ENCODE measurements at regions not wholly inside any gene's neighbourhood (a gene's known extent, or its start where the extent isn't known, plus 50 kb on each side); places are given as distances from the start of the nearest gene placed in this dataset.
"Not testable (repeated sequence)": the region's sequence is repeated elsewhere in the genome, so short reads cannot be mapped to it uniquely, and the experiment has no call there.

DNA sequence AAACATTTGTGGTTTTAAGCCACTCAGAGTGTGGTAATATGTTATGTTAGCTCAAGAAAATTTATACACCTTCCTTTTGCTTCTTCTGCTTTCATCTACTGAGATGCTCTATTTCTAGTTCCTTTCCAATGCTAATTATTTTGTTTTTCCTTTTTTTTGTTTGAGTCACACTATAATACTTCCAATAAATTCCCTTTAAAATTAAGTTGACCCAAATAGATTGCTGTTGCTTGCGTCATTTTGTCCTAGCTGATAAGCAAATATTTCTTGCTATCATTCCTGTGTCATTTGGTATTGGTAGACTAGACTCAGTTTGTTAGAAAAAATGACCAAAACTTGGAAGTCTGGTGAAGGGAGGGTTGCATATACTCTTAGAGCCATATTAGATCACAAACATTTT, 437.0 kb upstream of the CNTN6 start:
- DNase-seq (ENCODE audit: low spot score), result no peak

- DNase-seq (ENCODE audit: low spot score), result no peak
Observed at GRCh38 chr3:661356-661755, 431.5 kb upstream of the CNTN6 start.

DNA sequence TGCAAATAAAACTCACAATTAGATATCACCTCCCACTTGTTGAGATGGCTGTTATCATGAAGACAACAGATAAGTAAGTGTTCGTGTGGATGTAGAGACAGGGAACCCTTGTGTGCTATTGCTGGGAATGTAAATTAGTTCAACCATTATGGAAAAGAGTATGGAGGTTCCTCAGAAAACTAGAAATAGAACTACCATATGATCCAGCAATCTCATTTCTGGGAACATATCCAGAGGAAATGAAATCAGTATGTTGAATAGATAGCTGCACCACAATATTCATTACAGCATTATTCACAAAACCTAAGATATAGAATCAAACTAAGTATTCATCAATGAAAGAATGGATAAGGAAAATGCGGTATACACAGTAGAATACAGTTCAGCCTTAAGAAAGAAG, 418.7 kb upstream of the CNTN6 start:
- DNase-seq (ENCODE audit: low spot score), result no peak

DNA sequence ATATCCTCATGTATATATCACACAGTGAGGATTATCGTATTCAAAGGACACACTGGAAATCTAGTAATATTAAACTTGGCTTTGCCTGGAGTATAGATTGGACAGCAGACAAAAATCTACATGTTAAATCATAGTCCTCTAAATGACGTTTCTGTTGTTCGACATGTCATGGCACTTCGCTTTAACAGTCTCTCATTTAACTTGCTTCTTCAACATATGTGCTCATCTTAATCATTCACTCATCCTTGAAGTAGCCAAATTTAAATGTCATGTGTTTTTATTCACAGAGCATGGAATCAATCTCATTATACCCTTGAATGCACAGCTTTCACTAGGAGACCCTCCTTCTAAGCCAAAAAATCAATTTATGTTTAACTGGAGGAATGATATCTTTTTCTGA, 417.0 kb upstream of the CNTN6 start:
- no peak for DNase-seq (ENCODE audit: low spot score)

DNA sequence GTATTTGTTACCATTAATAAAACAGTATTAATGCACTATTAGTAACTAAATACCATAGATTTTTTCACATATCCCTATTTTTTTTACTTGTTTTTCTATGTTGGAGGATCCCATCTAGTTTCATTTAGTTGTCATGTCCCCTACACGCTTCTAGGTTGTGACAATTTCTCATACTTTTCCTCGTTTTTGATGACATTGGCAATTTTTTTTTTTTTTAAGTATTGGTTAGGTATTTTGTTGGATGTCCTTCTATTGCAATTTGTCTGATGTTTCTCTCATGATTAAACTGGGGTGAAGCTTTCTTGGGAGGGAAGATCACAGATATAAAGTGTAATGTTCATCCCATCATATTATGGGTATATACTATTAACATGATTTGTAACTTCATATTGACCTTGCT, 409.1 kb upstream of the CNTN6 start:
- no peak for DNase-seq (ENCODE audit: low spot score)

DNA sequence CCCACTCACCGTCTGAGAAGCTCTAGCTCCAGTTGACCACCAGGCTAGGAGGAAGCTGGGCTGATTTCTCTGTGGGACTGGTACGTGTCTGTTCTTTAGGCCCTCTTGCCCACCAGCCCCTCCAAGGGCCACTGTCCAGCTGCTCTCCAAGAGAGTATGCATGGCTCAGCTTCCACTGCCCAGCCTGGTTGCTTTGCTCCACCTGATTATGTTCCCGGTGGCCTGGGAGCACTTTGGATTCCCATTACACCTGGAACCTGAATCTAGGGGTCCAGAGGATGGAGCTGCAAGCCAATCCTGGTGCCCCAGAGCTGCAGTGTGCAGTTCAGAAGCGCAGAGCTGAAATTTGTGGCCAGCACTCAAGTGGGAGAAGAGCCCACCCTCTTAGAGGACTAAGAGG, 402.1 kb upstream of the CNTN6 start:
- DNase-seq (ENCODE audit: low spot score), result no peak

DNA sequence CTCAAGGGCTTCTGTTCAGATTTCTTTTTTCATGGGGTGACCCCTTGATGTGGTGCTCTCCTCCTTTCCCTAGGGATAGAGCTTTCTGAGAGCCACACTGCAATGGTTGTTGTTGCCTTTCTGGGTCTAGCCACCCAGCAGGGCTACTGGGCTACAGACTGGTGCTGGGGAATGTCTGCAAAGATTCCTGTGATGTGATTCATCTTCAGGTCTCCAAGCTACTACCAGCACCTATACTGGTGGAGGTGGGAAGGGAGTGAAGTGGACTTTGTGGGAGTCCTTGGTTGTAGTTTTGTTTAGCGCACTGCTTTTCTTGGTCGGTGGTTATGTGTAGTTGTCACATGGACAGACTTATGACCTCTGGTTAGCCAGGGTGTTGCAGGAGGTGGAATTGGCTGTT, 392.3 kb upstream of the CNTN6 start:
- no peak for DNase-seq (ENCODE audit: low spot score)

- DNase-seq (ENCODE audit: low spot score), result no peak
Observed at GRCh38 chr3:707041-707440, 385.8 kb upstream of the CNTN6 start.

- no peak for DNase-seq (ENCODE audit: low spot score)
Observed at GRCh38 chr3:713006-713621, 379.7 kb upstream of the CNTN6 start.

DNA sequence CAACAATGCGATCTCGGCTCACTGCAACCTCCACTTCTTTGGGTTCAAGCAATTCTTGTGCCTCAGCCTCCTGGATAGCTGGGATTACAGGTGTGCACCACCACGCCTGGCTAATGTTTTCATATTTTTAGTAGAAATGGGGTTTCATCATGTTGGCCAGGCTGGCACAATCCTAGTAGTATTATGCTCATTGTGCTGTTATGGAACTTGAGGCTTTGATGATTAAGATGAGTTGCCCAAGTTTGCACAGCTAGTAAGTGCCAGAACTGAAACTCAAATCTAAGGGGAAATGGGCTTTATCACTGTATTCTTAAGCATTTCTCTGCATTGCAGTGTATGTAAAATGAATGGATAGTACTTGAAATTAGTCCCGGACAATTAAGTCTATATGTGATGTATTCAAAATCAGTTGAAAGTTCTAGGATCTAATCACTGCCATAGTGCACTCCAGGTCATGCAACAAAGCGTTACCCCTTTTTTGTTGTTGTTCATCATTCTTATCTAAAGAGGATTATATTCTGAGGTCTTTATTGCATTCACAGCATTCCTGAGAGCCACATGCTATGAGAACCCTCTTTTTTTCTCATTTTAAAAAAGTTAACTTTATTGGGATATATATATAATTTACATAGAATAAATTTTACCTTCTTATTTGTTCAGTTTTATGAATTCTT, 378.7 kb upstream of the CNTN6 start:
- DNase-seq (ENCODE audit: low spot score), result no peak

GRCh38 chr3:721086-721485, 371.7 kb upstream of the CNTN6 start:
- DNase-seq (ENCODE audit: low spot score), result no peak

DNA sequence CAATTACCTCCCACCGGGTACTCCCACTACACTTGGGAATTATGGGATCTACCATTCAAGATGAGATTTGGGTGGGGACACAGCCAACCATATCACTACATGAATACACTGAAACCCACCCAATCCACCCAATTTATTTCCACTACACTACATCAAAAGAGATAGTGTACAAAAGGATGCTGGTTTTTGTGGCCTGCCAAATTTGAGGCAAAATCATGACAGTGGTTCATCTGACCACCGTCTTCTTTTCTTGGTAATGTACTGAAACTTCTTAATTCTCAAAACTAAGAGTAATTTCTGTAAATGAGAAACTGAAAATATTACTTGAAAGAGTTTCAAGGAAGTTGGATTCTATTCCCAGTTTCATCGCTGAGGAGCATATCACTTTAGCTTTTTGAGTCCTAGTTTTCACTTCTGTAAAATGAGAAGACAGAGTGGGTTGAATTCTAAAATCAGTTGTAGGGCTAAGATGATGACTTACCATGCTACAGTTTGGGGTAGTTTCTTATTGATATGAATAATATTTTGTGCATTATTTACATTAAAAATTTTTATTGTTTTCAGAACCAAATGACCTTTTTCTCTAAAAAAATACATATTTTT, 360.4 kb upstream of the CNTN6 start:
- DNase-seq (ENCODE audit: low spot score), result no peak

DNA sequence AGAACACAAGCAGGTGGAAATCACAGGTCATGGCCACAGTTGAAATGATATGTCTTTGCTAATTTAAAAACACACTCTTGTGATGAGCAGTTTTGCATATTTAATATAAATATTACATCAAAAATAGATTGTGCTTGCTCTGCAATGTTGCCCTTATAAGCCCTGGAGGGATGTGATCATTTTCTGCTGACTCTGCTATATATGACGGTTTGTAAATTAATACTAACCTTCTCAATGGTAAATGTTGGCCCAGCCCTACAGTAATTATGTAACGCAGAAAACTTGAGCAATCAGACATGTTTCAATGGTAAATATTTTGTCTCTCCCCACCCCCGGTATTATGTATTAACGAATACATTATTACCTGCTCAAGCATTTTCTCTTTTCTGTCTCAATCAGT, 359.5 kb upstream of the CNTN6 start:
- DNase-seq (ENCODE audit: low spot score), result no peak

DNA sequence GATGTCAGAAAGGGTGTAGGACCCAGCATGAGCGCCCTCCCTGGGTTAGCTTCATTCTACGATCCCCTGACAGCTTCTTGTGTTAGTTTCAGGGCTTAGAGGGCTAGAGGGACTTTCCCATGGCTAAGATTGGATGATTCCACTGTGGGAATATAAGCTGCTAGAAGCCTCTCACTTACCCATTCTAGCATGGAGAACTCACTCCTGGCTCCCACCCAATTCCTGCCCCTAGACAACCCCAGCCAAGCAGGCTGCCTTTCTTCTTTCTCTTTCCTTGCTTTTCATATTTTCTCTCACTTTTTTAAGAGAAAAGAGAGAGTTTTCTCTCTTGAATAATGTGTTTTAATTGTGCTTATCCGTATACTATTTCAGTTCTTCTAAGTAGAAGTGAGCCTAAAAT, 335.1 kb upstream of the CNTN6 start:
- DNase-seq (ENCODE audit: low spot score), result no peak

- DNase-seq (ENCODE audit: low spot score), result no peak
Observed at GRCh38 chr3:759106-759505, 333.7 kb upstream of the CNTN6 start.

- not testable (repeated sequence) for DNase-seq (ENCODE audit: low spot score)
Observed at GRCh38 chr3:773433-773832, 319.4 kb upstream of the CNTN6 start.

GRCh38 chr3:775178-775880, 317.5 kb upstream of the CNTN6 start:
- no peak for DNase-seq (ENCODE audit: low spot score)

DNA sequence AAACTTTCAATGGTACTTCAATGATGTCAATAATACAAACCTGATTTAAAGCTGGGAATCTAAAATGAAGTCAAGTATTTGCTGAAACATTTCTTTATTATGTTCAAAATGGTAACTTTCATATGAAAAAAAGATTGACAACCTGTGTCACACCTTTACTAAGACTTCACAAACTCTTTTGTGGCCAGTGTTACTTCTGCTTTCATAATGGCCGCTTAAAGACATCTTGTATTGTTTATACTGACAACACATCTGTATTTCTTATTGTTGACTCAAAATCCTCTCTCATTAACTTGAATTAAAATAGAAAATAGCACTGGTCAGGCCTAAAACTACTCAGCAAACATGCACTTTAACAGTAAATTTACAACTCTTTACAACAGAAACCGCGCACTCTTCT, 312.3 kb upstream of the CNTN6 start:
- no peak for DNase-seq (ENCODE audit: low spot score)

DNA sequence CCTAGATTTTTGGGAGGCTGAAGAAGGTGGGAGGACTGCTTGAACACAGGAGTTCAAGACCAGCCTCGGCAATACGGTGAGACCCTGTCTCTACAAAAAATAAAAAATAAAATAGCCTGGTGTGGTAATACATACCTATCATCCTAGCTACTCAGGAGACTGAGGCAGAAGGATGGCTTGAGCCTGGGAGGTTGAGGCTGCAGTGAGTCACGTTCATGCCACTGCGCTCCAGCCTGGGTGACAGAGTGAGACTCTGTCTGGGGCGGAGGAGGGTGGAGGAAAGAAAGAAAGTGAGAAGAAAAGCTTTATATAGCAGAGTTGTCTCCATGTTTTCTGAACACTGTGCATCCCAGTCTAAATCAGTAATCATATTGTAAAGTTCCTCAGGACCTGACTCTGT, 301.4 kb upstream of the CNTN6 start:
- DNase-seq (ENCODE audit: low spot score), result no peak

DNA sequence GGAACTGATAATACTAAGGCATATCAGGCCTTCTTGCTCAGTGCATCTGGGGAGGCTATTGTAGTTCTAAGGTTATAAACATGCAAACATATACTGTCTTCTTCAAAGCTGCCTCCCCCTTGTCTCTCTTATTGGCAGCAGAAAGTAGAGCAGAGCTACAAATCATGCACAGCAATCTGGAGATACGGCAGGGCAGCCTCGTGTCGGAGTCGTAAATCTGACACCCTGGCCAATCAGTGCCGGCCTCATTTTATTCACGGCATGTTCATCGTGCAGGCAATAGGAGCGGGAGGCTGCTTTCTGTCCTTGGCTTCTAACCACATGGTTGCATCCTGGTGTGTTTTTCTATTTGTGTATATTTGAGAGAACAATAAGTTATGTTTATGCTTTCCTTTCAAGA, 300.2 kb upstream of the CNTN6 start:
- no peak for DNase-seq (ENCODE audit: low spot score)

DNA sequence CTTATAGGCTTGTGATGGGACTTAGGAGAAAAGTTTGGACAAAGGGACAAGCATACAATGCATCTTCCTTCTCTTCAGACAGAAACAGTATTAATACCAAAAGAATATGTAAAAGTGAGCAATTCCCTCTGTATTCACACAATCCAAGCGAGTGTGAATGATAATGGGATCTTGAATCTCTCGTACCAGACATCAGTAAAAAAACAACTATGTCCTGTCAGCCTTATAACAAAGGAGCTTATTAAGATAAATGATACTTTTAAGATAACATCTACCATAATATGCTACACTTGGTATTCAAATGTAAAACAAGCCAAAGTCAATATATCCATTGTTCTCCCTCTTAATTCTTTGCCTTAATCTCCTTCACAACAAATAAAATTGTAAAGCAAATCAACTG, 288.6 kb upstream of the CNTN6 start:
- DNase-seq (ENCODE audit: low spot score), result no peak

DNA sequence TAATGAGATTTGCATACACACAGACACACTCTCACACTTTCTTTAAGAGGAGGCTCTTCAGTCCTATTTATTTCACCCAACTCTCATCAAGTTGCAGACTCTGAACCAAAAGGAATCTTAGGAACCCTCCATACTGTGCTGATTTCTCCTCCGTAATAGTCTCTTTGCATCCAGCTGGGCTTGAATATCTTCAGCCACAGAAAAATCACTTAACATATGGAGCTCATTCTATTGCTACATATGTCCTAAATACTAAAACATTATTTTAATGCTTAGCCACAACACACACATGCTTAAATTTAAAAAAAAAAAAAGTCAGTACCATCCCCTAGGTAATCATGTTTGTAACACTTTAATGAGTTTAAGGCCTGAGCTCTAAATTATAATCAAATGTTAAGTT, 287.5 kb upstream of the CNTN6 start:
- no peak for DNase-seq (ENCODE audit: low spot score)

GRCh38 chr3:806006-806405, 286.8 kb upstream of the CNTN6 start:
- no peak for DNase-seq (ENCODE audit: low spot score)
